MM.1S (cell line): ENCODE measurements at regions not wholly inside any gene's neighbourhood (a gene's known extent, or its start where the extent isn't known, plus 50 kb on each side); places are given as distances from the start of the nearest gene placed in this dataset.

Experiments used
- DNase-seq: peaks from one replicate; pipeline ENCODE4 v3.0.0-alpha.2; 2015
- H2AFZ ChIP-seq: fragments of 300-600 bp; sonication (generic); 2 replicates; pipeline ENCODE4 v1.6.0; 2016; ENCODE audit warnings: antibody characterized with exemption, low read length
- H3F3A ChIP-seq: fragments of 300-600 bp; sonication (generic); 2 replicates; pipeline ENCODE4 v1.6.1; 2016; ENCODE audit warnings: mild to moderate bottlenecking, antibody characterized with exemption, low read length, moderate library complexity, mixed read lengths; ENCODE audit not compliant: insufficient read depth
- H3K27ac ChIP-seq: fragments of 300-600 bp; sonication (generic); 2 replicates; pipeline ENCODE4 v1.5.1; 2016; ENCODE audit warnings: mild to moderate bottlenecking, low read length
- H3K27me3 ChIP-seq: fragments of 300-600 bp; sonication (generic); replicated peaks from 2 replicates; pipeline ENCODE4 v1.6.0; 2016; ENCODE audit warnings: low read length; ENCODE audit not compliant: insufficient read depth
- H3K36me3 ChIP-seq: fragments of 300-600 bp; sonication (generic); replicated peaks from 2 replicates; pipeline ENCODE4 v1.6.1; 2016; ENCODE audit warnings: mild to moderate bottlenecking, low read length, mixed read lengths; ENCODE audit not compliant: insufficient read depth
- H3K4me1 ChIP-seq: fragments of 300-600 bp; sonication (generic); 2 replicates; pipeline ENCODE4 v1.6.1; 2016; ENCODE audit warnings: low read length, mixed read lengths
- H3K4me2 ChIP-seq: fragments of 300-600 bp; sonication (generic); 2 replicates; pipeline ENCODE4 v1.6.0; 2016; ENCODE audit warnings: low read depth, low read length
- H3K4me3 ChIP-seq: fragments of 300-600 bp; sonication (generic); 2 replicates; pipeline ENCODE4 v1.5.1; 2016; ENCODE audit warnings: low read length, mixed read lengths
- H3K79me2 ChIP-seq: fragments of 300-600 bp; sonication (generic); 2 replicates; pipeline ENCODE4 v1.6.1; 2016; ENCODE audit warnings: mixed run types, low read length, mixed read lengths
- H3K9ac ChIP-seq: fragments of 300-600 bp; sonication (generic); 2 replicates; pipeline ENCODE4 v1.6.1; 2016; ENCODE audit warnings: low read length, mixed read lengths
- H3K9me2 ChIP-seq: fragments of 300-600 bp; sonication (generic); replicated peaks from 2 replicates; pipeline ENCODE4 v1.6.1; 2016; ENCODE audit warnings: mild to moderate bottlenecking, low read length, mixed read lengths; ENCODE audit not compliant: insufficient read depth
- H3K9me3 ChIP-seq: fragments of 300-600 bp; sonication (generic); replicated peaks from 2 replicates; pipeline ENCODE4 v1.6.1; 2016; ENCODE audit warnings: mild to moderate bottlenecking, low read length, mixed read lengths; ENCODE audit not compliant: insufficient read depth
- H4K20me1 ChIP-seq: fragments of 300-600 bp; sonication (generic); 2 replicates; pipeline ENCODE4 v1.6.1; 2016; ENCODE audit warnings: mild to moderate bottlenecking, low read length, moderate library complexity, mixed read lengths; ENCODE audit not compliant: insufficient read depth
- EZH2 ChIP-seq: fragments of 300-600 bp; sonication (generic); optimal IDR thresholded peaks from 2 replicates; pipeline ENCODE3; 2017; ENCODE audit warnings: low read depth, mild to moderate bottlenecking, antibody characterized with exemption, low read length, mixed read lengths
- EZH2phosphoT487 ChIP-seq: fragments of 300-600 bp; sonication (generic); IDR thresholded peaks from 2 replicates; pipeline ENCODE4 v1.6.1; 2018; ENCODE audit warnings: antibody characterized with exemption, low read length
- TF ChIP-seq, protein P1 (sequence below): fragments of 300-600 bp; sonication (generic); IDR thresholded peaks from 2 replicates; pipeline ENCODE4 v1.5.1; 2016; ENCODE audit warnings: antibody characterized with exemption, low read length, mixed read lengths

DNA sequence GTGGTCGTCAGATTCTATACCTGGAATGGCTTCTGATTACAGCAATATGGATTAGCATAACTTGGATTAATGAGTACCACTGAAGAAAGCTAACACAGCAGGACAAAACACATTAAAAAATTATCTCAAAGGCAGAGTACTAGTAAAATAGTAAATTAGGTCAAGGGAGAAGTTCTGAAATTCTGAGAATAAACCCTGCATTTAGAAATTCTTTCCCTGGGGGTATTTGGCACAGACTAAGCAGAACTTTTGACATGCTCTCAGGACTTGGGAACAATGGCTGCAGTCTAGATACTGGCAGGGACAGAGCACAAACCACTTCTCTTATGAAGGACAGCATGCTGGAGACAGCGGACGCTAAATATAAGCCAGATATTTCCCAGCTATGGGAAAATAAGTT, 85.6 kb upstream of the GRIA4 start:
- Histone ChIP-seq H3K9ac (no peak overlapping the region), H3F3A (no peaks in the 10 kb centered on the region), H3K79me2 (no peaks in the 10 kb centered on the region), H3K9me2 (no peaks in the 10 kb centered on the region), H2AFZ (no peak overlapping the region), H3K4me1 (no peaks in the 10 kb centered on the region), H3K27ac (no peak overlapping the region), H3K4me2 (no peak overlapping the region), H3K36me3 (no peaks in the 10 kb centered on the region), H3K9me3 (no peaks in the 10 kb centered on the region), H3K4me3 (no peak overlapping the region), H3K27me3 (no peaks in the 10 kb centered on the region), H4K20me1 (no peaks in the 10 kb centered on the region)
- DNase-seq = no peak
- no peak for TF ChIP-seq EZH2phosphoT487
- TF ChIP-seq, protein P1, sequence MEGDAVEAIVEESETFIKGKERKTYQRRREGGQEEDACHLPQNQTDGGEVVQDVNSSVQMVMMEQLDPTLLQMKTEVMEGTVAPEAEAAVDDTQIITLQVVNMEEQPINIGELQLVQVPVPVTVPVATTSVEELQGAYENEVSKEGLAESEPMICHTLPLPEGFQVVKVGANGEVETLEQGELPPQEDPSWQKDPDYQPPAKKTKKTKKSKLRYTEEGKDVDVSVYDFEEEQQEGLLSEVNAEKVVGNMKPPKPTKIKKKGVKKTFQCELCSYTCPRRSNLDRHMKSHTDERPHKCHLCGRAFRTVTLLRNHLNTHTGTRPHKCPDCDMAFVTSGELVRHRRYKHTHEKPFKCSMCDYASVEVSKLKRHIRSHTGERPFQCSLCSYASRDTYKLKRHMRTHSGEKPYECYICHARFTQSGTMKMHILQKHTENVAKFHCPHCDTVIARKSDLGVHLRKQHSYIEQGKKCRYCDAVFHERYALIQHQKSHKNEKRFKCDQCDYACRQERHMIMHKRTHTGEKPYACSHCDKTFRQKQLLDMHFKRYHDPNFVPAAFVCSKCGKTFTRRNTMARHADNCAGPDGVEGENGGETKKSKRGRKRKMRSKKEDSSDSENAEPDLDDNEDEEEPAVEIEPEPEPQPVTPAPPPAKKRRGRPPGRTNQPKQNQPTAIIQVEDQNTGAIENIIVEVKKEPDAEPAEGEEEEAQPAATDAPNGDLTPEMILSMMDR = no peak
- no peak for TF ChIP-seq EZH2

DNA sequence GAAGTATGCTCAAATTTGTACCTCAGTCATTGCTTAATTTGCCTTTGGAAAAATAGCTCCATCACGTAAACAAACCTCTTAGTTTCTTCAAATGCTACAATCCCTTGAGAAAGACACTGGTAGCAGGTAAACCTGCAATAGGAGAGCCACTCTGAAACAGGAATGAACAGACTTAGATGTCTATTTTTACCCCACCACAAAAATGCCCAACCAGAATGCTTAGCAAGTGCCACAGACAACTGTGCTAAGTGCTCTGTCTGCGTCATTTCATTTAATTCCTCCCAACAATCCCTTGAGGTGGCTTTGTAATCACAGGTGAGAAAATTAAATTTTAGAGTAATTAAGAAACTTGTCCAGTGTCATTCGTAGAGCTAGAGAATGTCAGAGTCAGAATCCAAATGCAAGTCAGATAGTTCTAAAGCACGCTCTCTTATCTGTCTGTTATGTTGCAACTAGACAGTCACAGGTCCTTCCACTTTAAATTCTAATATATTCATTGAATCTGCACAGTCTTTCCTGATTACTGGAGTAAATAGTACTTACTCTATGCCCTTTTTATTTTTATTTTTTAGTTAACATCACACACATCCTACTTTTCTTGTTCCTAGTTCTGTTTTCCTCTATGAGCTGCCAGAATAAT, 89.0 kb upstream of the GRIA4 start:
- no peaks in the 10 kb centered on the region for H3K27me3 ChIP-seq

DNA sequence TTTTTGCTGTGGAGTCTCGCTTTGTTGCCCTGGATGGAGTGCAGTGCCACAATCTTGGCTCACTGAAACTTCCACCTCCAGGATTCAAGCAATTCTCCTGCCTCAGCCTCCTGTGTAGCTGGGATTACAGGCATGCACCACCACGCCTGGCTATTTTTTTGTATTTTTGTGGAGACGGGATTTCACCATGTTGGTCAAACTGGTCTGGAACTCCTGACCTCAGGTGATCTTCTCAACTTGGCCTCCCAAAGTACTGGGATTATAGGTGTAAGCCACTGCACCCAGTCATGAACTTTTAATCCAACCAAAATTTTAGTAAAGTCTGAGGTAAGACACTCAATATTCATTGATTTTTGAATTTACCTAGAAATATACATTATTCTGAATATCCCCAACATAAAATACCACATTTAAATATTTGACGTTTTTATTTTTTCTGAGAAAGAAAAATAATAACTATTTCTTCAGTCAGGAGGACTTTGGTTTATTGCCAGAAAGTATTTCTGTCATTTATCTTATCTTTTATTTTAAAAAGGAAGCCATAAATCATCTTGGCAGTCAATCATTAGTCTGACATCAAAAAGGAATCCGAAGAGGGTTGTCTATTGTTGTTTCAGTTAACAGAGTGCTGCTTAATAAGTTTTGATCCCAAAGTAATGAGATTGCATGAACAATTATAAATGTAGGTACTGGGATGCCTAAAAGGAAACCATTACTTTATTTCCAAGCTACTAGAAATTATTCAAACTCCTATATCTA, 102.2 kb upstream of the GRIA4 start:
- no peak for DNase-seq
- no peak overlapping the region for H3K9ac ChIP-seq
- no peaks in the 10 kb centered on the region for H3K27me3 ChIP-seq
- H2AFZ ChIP-seq = no peak overlapping the region
- H3K9me2 ChIP-seq = no peaks in the 10 kb centered on the region
- no peak for TF ChIP-seq EZH2phosphoT487
- no peak for TF ChIP-seq EZH2
- TF ChIP-seq, protein P1 = no peak
- no peaks in the 10 kb centered on the region for H4K20me1 ChIP-seq
- H3F3A ChIP-seq = no peaks in the 10 kb centered on the region
- H3K4me3 ChIP-seq = no peak overlapping the region
- H3K4me2 ChIP-seq = no peak overlapping the region
- H3K4me1 ChIP-seq = no peaks in the 10 kb centered on the region
- no peak overlapping the region for H3K27ac ChIP-seq
- no peaks in the 10 kb centered on the region for H3K79me2 ChIP-seq
- no peaks in the 10 kb centered on the region for H3K9me3 ChIP-seq
- no peaks in the 10 kb centered on the region; the same call in 1 of the 2 replicates for H3K36me3 ChIP-seq

More for the DNA sequence above, 89.0 kb upstream of the GRIA4 start:
- no peaks in the 10 kb centered on the region for H3K9me2 ChIP-seq
- H3K27ac ChIP-seq = no peak overlapping the region
- H3K4me1 ChIP-seq = no peaks in the 10 kb centered on the region
- no peak overlapping the region for H3K4me2 ChIP-seq
- H3K4me3 ChIP-seq = no peak overlapping the region
- no peaks in the 10 kb centered on the region for H3F3A ChIP-seq
- H2AFZ ChIP-seq = no peak overlapping the region
- no peaks in the 10 kb centered on the region for H3K9me3 ChIP-seq
- no peaks in the 10 kb centered on the region for H3K36me3 ChIP-seq
- TF ChIP-seq EZH2 = no peak
- TF ChIP-seq EZH2phosphoT487 = no peak
- TF ChIP-seq, protein P1 = no peak
- no peaks in the 10 kb centered on the region for H3K79me2 ChIP-seq
- DNase-seq = peak; percentile 23
- H4K20me1 ChIP-seq = no peaks in the 10 kb centered on the region
- H3K9ac ChIP-seq = no peak overlapping the region
